Keratinocyte (primary cell): ENCODE measurements at regions not wholly inside any gene's neighbourhood (a gene's known extent, or its start where the extent isn't known, plus 50 kb on each side); places are given as distances from the start of the nearest gene placed in this dataset.

Source experiments
- EZH2 ChIP-seq: IDR thresholded peaks from one replicate; pipeline ENCODE4 v1.6.1; 2012; ENCODE audit warnings: inconsistent platforms, mild to moderate bottlenecking, low read length, moderate library complexity
- TF ChIP-seq, protein P1 (sequence below), 3 experiments: IDR thresholded peaks in 1 of 3; conservative IDR thresholded peaks in 1 of 3; optimal IDR thresholded peaks in 1 of 3; 2 replicates in 2 of 3; 3 replicates in 1 of 3; pipeline versions ENCODE3 to v1.5.1; 2011; ENCODE audit warnings: low read length in 3 of 3, mild to moderate bottlenecking in 3 of 3, moderate library complexity in 2 of 3, control low read depth in 1 of 3, inconsistent platforms in 1 of 3; ENCODE audit not compliant: insufficient read depth in 2 of 3; ENCODE audit errors: extremely low read depth in 1 of 3

DNA sequence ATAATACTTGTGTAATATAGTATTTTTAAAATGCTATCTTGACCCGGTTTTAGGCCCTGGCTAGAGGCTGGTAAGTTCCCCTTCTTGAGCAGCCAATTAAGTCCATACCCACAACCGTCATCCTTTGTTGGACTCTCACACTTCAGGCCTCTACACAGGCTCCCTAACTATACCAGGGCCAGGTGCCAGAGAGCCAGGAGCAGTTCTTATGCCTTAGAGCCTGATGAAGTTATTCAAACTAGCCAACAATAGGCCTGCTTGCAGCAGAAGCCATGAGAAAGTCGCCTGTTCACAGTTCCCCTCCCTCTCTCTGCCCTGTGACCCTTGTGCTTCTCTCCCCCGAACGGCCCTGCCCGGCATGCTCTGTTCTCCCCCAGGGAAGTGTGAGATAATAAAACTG lies 454.2 kb upstream of the KLHL29 start:
- TF ChIP-seq, protein P1, sequence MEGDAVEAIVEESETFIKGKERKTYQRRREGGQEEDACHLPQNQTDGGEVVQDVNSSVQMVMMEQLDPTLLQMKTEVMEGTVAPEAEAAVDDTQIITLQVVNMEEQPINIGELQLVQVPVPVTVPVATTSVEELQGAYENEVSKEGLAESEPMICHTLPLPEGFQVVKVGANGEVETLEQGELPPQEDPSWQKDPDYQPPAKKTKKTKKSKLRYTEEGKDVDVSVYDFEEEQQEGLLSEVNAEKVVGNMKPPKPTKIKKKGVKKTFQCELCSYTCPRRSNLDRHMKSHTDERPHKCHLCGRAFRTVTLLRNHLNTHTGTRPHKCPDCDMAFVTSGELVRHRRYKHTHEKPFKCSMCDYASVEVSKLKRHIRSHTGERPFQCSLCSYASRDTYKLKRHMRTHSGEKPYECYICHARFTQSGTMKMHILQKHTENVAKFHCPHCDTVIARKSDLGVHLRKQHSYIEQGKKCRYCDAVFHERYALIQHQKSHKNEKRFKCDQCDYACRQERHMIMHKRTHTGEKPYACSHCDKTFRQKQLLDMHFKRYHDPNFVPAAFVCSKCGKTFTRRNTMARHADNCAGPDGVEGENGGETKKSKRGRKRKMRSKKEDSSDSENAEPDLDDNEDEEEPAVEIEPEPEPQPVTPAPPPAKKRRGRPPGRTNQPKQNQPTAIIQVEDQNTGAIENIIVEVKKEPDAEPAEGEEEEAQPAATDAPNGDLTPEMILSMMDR (optimal IDR thresholded peaks at IDR 0.05 in 1 of 3, IDR thresholded peaks at IDR 0.05 in 1 of 3, conservative IDR thresholded peaks at IDR 0.05 in 1 of 3; ENCODE audit: extremely low read depth in 1 of 3, insufficient read depth in 2 of 3, low read length in 3 of 3), result no peak
- no peak for TF ChIP-seq EZH2
